HFFc6 (cell line): ENCODE measurements at regions not wholly inside any gene's neighbourhood (a gene's known extent, or its start where the extent isn't known, plus 50 kb on each side); places are given as distances from the start of the nearest gene placed in this dataset.

Source experiments
- DNase-seq: peaks from one replicate; pipeline ENCODE4 v3.0.0-alpha.2; 2018
- H3K27ac Mint-ChIP-seq: 2 replicates; pipeline ENCODE4 v1.8.0; 2020; ENCODE audit warnings: mild to moderate bottlenecking, mixed read lengths
- H3K27me3 Mint-ChIP-seq: 2 replicates; pipeline ENCODE4 v1.8.0; 2021; ENCODE audit warnings: mild to moderate bottlenecking, moderate library complexity, mixed read lengths; ENCODE audit not compliant: insufficient read depth
- H3K36me3 Mint-ChIP-seq: 2 replicates; pipeline ENCODE4 v1.8.0; 2021; ENCODE audit warnings: low read depth, mixed read lengths
- H3K4me1 Mint-ChIP-seq: 2 replicates; pipeline ENCODE4 v1.8.0; 2020; ENCODE audit warnings: low read depth, mixed read lengths
- H3K4me3 Mint-ChIP-seq: 2 replicates; pipeline ENCODE4 v1.8.0; 2020; ENCODE audit warnings: mild to moderate bottlenecking, moderate library complexity, mixed read lengths
- H3K9me3 Mint-ChIP-seq: 2 replicates; pipeline ENCODE4 v1.8.0; 2020; ENCODE audit warnings: mild to moderate bottlenecking, mixed read lengths
- TF ChIP-seq, protein P1 (sequence below): fragments of 200-600 bp; sonication (generic); IDR thresholded peaks from 2 replicates; pipeline ENCODE4 v1.5.0; 2021; ENCODE audit warnings: antibody characterized with exemption, mild to moderate bottlenecking

DNA sequence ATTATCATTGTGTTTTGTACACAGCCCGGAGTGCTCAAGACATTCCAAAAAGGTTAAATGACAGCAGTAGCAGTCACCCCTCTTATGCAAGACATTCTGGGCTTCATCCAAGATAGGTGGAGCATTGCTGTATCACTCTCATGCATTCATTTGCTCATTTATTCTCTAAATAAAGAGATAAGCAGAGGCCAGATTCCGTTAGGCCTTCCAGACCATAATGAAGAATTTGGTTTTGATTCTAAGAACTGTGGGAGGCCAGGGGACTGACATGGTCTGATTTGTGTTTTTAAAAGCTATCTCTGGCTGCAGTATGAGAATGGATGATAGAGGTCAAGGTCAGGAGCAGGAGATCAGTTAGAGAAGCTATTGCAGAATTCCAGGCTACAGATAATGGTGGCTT is 145.8 kb downstream of the KCNRG start:
- TF ChIP-seq, protein P1, sequence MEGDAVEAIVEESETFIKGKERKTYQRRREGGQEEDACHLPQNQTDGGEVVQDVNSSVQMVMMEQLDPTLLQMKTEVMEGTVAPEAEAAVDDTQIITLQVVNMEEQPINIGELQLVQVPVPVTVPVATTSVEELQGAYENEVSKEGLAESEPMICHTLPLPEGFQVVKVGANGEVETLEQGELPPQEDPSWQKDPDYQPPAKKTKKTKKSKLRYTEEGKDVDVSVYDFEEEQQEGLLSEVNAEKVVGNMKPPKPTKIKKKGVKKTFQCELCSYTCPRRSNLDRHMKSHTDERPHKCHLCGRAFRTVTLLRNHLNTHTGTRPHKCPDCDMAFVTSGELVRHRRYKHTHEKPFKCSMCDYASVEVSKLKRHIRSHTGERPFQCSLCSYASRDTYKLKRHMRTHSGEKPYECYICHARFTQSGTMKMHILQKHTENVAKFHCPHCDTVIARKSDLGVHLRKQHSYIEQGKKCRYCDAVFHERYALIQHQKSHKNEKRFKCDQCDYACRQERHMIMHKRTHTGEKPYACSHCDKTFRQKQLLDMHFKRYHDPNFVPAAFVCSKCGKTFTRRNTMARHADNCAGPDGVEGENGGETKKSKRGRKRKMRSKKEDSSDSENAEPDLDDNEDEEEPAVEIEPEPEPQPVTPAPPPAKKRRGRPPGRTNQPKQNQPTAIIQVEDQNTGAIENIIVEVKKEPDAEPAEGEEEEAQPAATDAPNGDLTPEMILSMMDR, result no peak
- H3K27me3 Mint-ChIP-seq, result peaks cover 5% of the 10 kb centered on the region
- DNase-seq, result no peak

DNA sequence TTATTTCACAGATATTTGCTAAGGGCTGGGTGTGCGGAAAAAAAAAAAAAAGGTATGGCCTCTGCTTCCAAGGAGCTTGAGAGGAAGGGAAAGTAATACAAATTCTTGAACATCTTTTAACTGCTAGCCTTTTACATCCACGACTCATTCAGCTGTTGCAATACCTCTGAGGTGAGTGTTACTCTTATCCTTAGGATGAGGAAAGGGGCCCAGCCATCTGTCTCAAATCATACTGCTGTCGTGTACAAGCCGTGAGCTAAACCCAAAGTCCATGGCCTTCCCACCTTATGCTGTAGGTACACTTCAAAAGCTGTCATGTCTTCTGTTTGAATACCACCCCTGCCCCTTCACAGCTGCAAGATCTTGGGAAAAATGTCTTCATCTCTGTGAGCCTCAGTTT is 146.8 kb downstream of the KCNRG start:
- Mint-ChIP-seq H3K9me3 (no peaks in the 10 kb centered on the region), H3K4me3 (no peak overlapping the region), H3K36me3 (no peaks in the 10 kb centered on the region), H3K27ac (no peak overlapping the region), H3K27me3 (peaks cover 5% of the 10 kb centered on the region), H3K4me1 (peaks cover 5% of the 10 kb centered on the region; the same call in 1 of the 2 replicates)
- DNase-seq, result no peak
- TF ChIP-seq, protein P1, result no peak

More for the DNA sequence above, 145.8 kb downstream of the KCNRG start:
- no peaks in the 10 kb centered on the region for H3K36me3 Mint-ChIP-seq
- no peak overlapping the region for H3K4me3 Mint-ChIP-seq
- H3K27ac Mint-ChIP-seq, result no peak overlapping the region
- no peaks in the 10 kb centered on the region for H3K9me3 Mint-ChIP-seq
- H3K4me1 Mint-ChIP-seq, result peaks cover 14% of the 10 kb centered on the region

DNA sequence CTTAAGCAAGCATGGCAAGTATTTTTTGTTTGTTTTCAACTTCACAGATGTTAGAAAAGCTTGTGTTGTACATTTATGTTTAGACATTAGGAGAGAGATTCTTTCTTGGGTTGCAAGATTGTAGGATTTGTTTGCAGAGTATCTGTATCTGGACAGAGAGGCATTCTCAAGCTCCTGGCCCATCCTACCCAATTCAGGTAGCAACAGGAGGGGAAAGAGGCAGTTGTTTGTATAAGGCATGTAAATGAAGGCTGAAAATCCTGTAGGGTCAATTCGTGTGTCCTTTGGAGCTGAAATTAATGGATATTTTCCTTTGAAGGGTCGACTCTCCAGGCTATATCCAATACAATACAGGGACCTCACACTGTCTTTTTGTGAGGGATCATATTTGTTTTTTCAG is 147.3 kb downstream of the KCNRG start:
- DNase-seq, result no peak
- Mint-ChIP-seq H3K4me1 (peaks cover 5% of the 10 kb centered on the region; the same call in 1 of the 2 replicates), H3K27ac (no peak overlapping the region), H3K4me3 (no peak overlapping the region), H3K27me3 (peaks cover 5% of the 10 kb centered on the region), H3K9me3 (no peaks in the 10 kb centered on the region), H3K36me3 (no peaks in the 10 kb centered on the region)
- TF ChIP-seq, protein P1, result no peak

DNA sequence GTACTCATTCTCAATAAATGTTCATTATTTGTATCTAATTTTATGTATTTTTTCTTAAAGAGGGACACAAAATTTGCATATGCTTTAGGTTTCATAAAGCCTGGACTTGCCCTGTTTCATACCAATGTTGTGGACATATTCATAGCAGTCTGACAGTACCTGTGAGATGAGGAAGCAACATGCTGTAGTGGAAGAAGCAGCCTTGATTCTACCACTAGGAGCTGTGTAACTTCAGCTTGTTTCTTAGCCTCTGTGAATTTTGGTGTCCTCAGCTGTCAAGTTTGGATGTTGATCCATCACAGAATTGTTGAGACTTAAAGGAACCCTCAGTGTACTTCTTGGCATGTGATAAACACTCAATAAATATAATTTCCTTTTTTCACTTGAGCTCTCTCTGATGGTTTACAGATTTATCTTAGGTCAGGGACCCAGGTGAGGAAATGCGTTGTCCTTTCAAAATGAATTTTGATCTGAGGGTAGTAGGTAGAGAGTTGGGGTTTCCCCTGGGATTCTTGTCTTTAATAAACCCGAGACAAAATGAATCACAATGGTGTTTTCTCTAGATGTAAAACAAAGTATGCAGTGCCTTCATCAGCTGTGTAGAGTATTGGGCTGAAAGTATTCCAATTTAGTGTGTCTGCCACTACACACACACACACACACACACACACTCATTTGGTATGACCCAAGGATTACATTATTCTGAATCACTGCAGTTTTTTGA is 152.1 kb downstream of the KCNRG start:
- DNase-seq, result no peak
- Mint-ChIP-seq H3K9me3 (no peaks in the 10 kb centered on the region), H3K27me3 (peaks cover 12% of the 10 kb centered on the region), H3K4me1 (no peaks in the 10 kb centered on the region), H3K27ac (no peak overlapping the region), H3K4me3 (no peak overlapping the region), H3K36me3 (no peaks in the 10 kb centered on the region)
- TF ChIP-seq, protein P1, result no peak

DNA sequence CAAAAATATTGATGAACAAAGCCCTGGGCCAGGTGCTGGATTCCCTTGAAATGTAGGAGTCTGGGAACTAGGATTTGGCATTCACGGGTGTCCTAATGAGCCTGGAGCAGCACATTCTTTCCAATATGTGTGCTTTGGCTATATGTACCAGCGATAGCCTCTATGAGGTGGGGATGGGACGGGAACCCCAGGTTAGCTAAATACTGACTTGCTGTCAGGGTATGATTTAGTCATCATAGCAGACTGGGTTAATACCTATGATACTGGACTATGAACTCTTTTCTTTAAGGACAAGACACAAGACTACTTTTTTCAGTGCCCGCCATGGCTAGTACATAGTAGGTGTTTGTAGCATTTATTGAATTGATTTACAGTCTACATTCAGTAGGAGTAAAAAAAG is 152.7 kb downstream of the KCNRG start:
- Mint-ChIP-seq H3K27ac (no peak overlapping the region), H3K4me3 (no peak overlapping the region), H3K9me3 (no peaks in the 10 kb centered on the region), H3K4me1 (no peaks in the 10 kb centered on the region), H3K36me3 (no peaks in the 10 kb centered on the region), H3K27me3 (peaks cover 12% of the 10 kb centered on the region)
- TF ChIP-seq, protein P1, result no peak
- no peak for DNase-seq
